IMR-90 (cell line): ENCODE measurements at regions not wholly inside any gene's neighbourhood (a gene's known extent, or its start where the extent isn't known, plus 50 kb on each side); places are given as distances from the start of the nearest gene placed in this dataset.

ENCODE experiments used
- BHLHE40 ChIP-seq: fragments of 150-350 bp; IDR thresholded peaks from 2 replicates; pipeline ENCODE4 v1.6.1; 2016; ENCODE audit warnings: mild to moderate bottlenecking, low read depth, low read length
- CEBPB ChIP-seq: IDR thresholded peaks from 2 replicates; pipeline ENCODE4 v1.6.1; 2012; ENCODE audit warnings: low read depth, low read length, improper control_type of control experiment
- CTCF ChIP-seq: conservative IDR thresholded peaks from 2 replicates; pipeline ENCODE4 v1.5.1; 2012; ENCODE audit warnings: mild to moderate bottlenecking, low read depth, low read length, improper control_type of control experiment
- FOS ChIP-seq: fragments of 150-350 bp; IDR thresholded peaks from 2 replicates; pipeline ENCODE4 v1.6.1; 2016; ENCODE audit warnings: low read depth, low read length
- MXI1 ChIP-seq: IDR thresholded peaks from 2 replicates; pipeline ENCODE4 v1.6.1; 2012; ENCODE audit warnings: low read depth, mild to moderate bottlenecking, low read length, moderate library complexity, borderline replicate concordance
- NFE2L2 ChIP-seq: fragments of 150-350 bp; IDR thresholded peaks from 2 replicates; pipeline ENCODE4 v1.6.1; 2016; ENCODE audit warnings: low read depth, mild to moderate bottlenecking, low read length
- POLR2A ChIP-seq: IDR thresholded peaks from 2 replicates; pipeline ENCODE4 v1.6.1; 2012; ENCODE audit warnings: mild to moderate bottlenecking, low read depth, low read length
- RAD21 ChIP-seq: IDR thresholded peaks from 2 replicates; pipeline ENCODE4 v1.6.1; 2012; ENCODE audit warnings: low read length, improper control_type of control experiment
- RFX5 ChIP-seq: IDR thresholded peaks from 2 replicates; pipeline ENCODE4 v1.8.0; 2012; ENCODE audit warnings: low read depth, mild to moderate bottlenecking, low read length, moderate library complexity
- SMC3 ChIP-seq: fragments of 150-350 bp; IDR thresholded peaks from 2 replicates; pipeline ENCODE4 v1.6.1; 2016; ENCODE audit warnings: low read depth, mild to moderate bottlenecking, antibody characterized with exemption, low read length, moderate library complexity
- USF2 ChIP-seq: fragments of 150-350 bp; IDR thresholded peaks from 2 replicates; pipeline ENCODE4 v1.6.1; 2017; ENCODE audit warnings: mild to moderate bottlenecking, antibody characterized with exemption, low read length, low read depth

GRCh38 chr21:14716761-14717396, 170.8 kb upstream of the SAMSN1 start:
- TF ChIP-seq POLR2A (no peak), CTCF (no peak), USF2 (no peak), RAD21 (no peak), CEBPB (no peak), RFX5 (no peak), MXI1 (no peak), NFE2L2 (no peak), FOS (no peak), BHLHE40 (no peak), SMC3 (no peak)
